HCT116 (cell line): ENCODE measurements at regions not wholly inside any gene's neighbourhood (a gene's known extent, or its start where the extent isn't known, plus 50 kb on each side); places are given as distances from the start of the nearest gene placed in this dataset.

Source experiments
- ATAC-seq: fragments of 200-7000 bp; cut with Tn5 transposase; 2 replicates; pipeline ENCODE4 v1.9.1; 2020; ENCODE audit warnings: mild to moderate bottlenecking, moderate library complexity
- BruUV-seq: library from RNA; stranded (reverse); fragments of 400-500 nt; replicated peaks from 2 replicates; lab custom pipeline; 2021; lab: Mats Ljungman, UMichigan
- CTCF ChIA-PET: fragments of 300-600 bp; sonication (Branson Sonifier 250); formaldehyde crosslinking; loops from one replicate; lab custom pipeline; 2021; ENCODE audit warnings: antibody characterized with exemption; lab: Charles Lee
- POLR2A ChIA-PET: fragments of 300-600, 350-600 bp; sonication (Branson Sonifier 250); formaldehyde crosslinking; loops from one replicate; lab custom pipeline; 2021; ENCODE audit warnings: antibody characterized with exemption; lab: Charles Lee
- RAD21 ChIA-PET, 2 experiments: fragments of 300-600 bp; sonication (Branson Sonifier 250); formaldehyde crosslinking; loops; one replicate each; lab custom pipeline; 2023; ENCODE audit warnings: low total read pairs in 2 of 2; ENCODE audit not compliant: uncharacterized antibody in 2 of 2, unreplicated experiment in 2 of 2, low non-redundant PET in 1 of 2; lab: Charles Lee
- DNase-seq: peaks from one replicate; pipeline ENCODE4 v3.0.0-alpha.2; 2010; ENCODE audit warnings: low read depth, low spot score
- H2AFZ ChIP-seq: fragments of 200-600 bp; shearing (Covaris generic), sonication (generic); 2 replicates; pipeline ENCODE4 v1.6.1; 2017; ENCODE audit warnings: low read depth, mixed run types, mixed read lengths, antibody characterized with exemption, low read length; ENCODE audit not compliant: poor library complexity, severe bottlenecking
- H3K27ac ChIP-seq: 2 replicates; pipeline ENCODE4 v1.5.1; 2012; ENCODE audit warnings: low read depth, low read length
- H3K27me3 ChIP-seq: fragments of 200-600 bp; sonication (generic); 2 replicates; pipeline ENCODE4 v1.6.1; 2016; ENCODE audit warnings: mixed run types, low read length, mixed read lengths; ENCODE audit not compliant: insufficient read depth
- H3K36me3 ChIP-seq, 2 experiments: fragments of 200-500 bp in 1 of 2; fragments of 200-600 bp in 1 of 2; sonication (Bioruptor generic) in 1 of 2; sonication (generic) in 1 of 2; 2 replicates each; pipeline versions ENCODE4 v1.5.1 to v1.6.1; 2014 to 2016; ENCODE audit warnings: low read length in 2 of 2, inconsistent platforms in 1 of 2, mixed read lengths in 1 of 2, mixed run types in 1 of 2; ENCODE audit not compliant: insufficient read depth in 2 of 2, control insufficient read depth in 1 of 2
- H3K4me1 ChIP-seq, 2 experiments: fragments of 200-600 bp in 1 of 2; sonication (generic) in 1 of 2; 2 replicates each; pipeline versions ENCODE4 v1.5.1 to v1.6.1; 2012 to 2017; ENCODE audit warnings: low read length in 2 of 2, inconsistent platforms in 1 of 2, mild to moderate bottlenecking in 1 of 2, mixed read lengths in 1 of 2, mixed run types in 1 of 2, moderate library complexity in 1 of 2; ENCODE audit not compliant: insufficient read depth in 2 of 2, control insufficient read depth in 1 of 2
- H3K4me2 ChIP-seq: fragments of 200-600 bp; sonication (generic); 2 replicates; pipeline ENCODE4 v1.6.1; 2017; ENCODE audit warnings: mixed run types, low read length, mixed read lengths
- H3K4me3 ChIP-seq, 2 experiments: fragments of 200-600 bp in 1 of 2; sonication (generic) in 1 of 2; replicated peaks in 1 of 2; 2 replicates each; pipeline ENCODE4 v1.5.1; 2011 to 2016; ENCODE audit warnings: low read length in 2 of 2, control low read depth in 1 of 2, low read depth in 1 of 2, mild to moderate bottlenecking in 1 of 2, mixed read lengths in 1 of 2, mixed run types in 1 of 2
- H3K79me2 ChIP-seq: fragments of 200-600 bp; sonication (generic); 2 replicates; pipeline ENCODE4 v1.6.1; 2017; ENCODE audit warnings: mild to moderate bottlenecking, mixed run types, low read length, moderate library complexity, mixed read lengths; ENCODE audit not compliant: insufficient read depth
- H3K9ac ChIP-seq: fragments of 200-600 bp; sonication (generic); 2 replicates; pipeline ENCODE4 v1.6.1; 2016; ENCODE audit warnings: low read length, mixed read lengths
- H3K9me2 ChIP-seq: fragments of 200-600 bp; sonication (generic), shearing (Covaris generic); 2 replicates; pipeline ENCODE4 v1.6.1; 2017; ENCODE audit warnings: mixed run types, mild to moderate bottlenecking, moderate library complexity; ENCODE audit not compliant: insufficient read depth
- H3K9me3 ChIP-seq, 2 experiments: fragments of 200-500 bp in 1 of 2; fragments of 200-600 bp in 1 of 2; sonication (Bioruptor generic) in 1 of 2; sonication (generic) in 1 of 2; 2 replicates each; pipeline ENCODE4 v1.6.1; 2014 to 2017; ENCODE audit warnings: low read length in 2 of 2, mixed read lengths in 2 of 2, inconsistent platforms in 1 of 2, low read depth in 1 of 2, mild to moderate bottlenecking in 1 of 2, mixed run types in 1 of 2, moderate library complexity in 1 of 2; ENCODE audit not compliant: control insufficient read depth in 1 of 2, insufficient read depth in 1 of 2
- H4K20me1 ChIP-seq: fragments of 200-600 bp; sonication (generic), shearing (Covaris generic); 2 replicates; pipeline ENCODE4 v1.6.1; 2017; ENCODE audit warnings: mixed run types, mild to moderate bottlenecking, moderate library complexity; ENCODE audit not compliant: insufficient read depth
- CBX3 ChIP-seq: IDR thresholded peaks from 2 replicates; pipeline ENCODE4 v1.6.1; 2012; ENCODE audit warnings: low read depth
- ELF1 ChIP-seq: IDR thresholded peaks from 2 replicates; pipeline ENCODE4 v1.6.1; 2012; ENCODE audit warnings: low read depth, borderline replicate concordance
- EZH2 ChIP-seq: fragments of 200-600 bp; sonication (generic); IDR thresholded peaks from 2 replicates; pipeline ENCODE4 v1.6.1; 2017; ENCODE audit warnings: antibody characterized with exemption, mixed run types
- EZH2phosphoT487 ChIP-seq: fragments of 200-600 bp; IDR thresholded peaks from 2 replicates; pipeline ENCODE4 v1.6.1; 2018; ENCODE audit warnings: antibody characterized with exemption, borderline replicate concordance
- FOSL1 ChIP-seq: IDR thresholded peaks from 2 replicates; pipeline ENCODE4 v1.6.1; 2012; ENCODE audit warnings: low read depth
- POLR2A ChIP-seq: IDR thresholded peaks from 2 replicates; pipeline ENCODE4 v1.7.0; 2011; ENCODE audit warnings: borderline replicate concordance; ENCODE audit not compliant: insufficient read depth, insufficient read length; ENCODE audit errors: extremely low read depth
- POLR2AphosphoS5 ChIP-seq: IDR thresholded peaks from 2 replicates; pipeline ENCODE4 v1.6.1; 2011; ENCODE audit warnings: mild to moderate bottlenecking, low read depth, low read length, moderate library complexity
- SRF ChIP-seq: IDR thresholded peaks from 2 replicates; pipeline ENCODE4 v1.6.1; 2012; ENCODE audit warnings: low read depth
- YY1 ChIP-seq: IDR thresholded peaks from 2 replicates; pipeline ENCODE4 v1.6.1; 2011; ENCODE audit warnings: low read length, low read depth, moderate library complexity, mild to moderate bottlenecking; ENCODE audit not compliant: insufficient replicate concordance; ENCODE audit errors: extremely low read depth
- ZFX ChIP-seq: fragments of 450-650 bp; IDR thresholded peaks from 2 replicates; pipeline ENCODE4 v1.6.1; 2017
- intact Hi-C: fragments of 100-400 bp; cut with micrococcal nuclease; formaldehyde crosslinking; loops from 2 replicates; pipeline ENCODE4 v1.10.0; 2022
- TF ChIP-seq, protein P1 (sequence below): IDR thresholded peaks from 2 replicates; pipeline ENCODE4 v1.6.1; 2012
- TF ChIP-seq, protein P2 (sequence below): IDR thresholded peaks from 2 replicates; pipeline ENCODE4 v1.6.1; 2012; ENCODE audit warnings: low read depth
- TF ChIP-seq, protein P3 (sequence below): IDR thresholded peaks from 2 replicates; pipeline ENCODE4 v1.6.1; 2011; ENCODE audit warnings: mild to moderate bottlenecking, low read length, moderate library complexity; ENCODE audit not compliant: insufficient replicate concordance; ENCODE audit errors: extremely low read depth
- TF ChIP-seq, protein P4 (sequence below), 3 experiments: fragments of 200-600 bp in 1 of 3; sonication (generic) in 1 of 3; IDR thresholded peaks in 2 of 3; conservative IDR thresholded peaks in 1 of 3; 2 replicates each; pipeline ENCODE4 v1.5.1; 2012 to 2017; ENCODE audit warnings: low read depth in 2 of 3, low read length in 2 of 3, antibody characterized with exemption in 1 of 3, borderline replicate concordance in 1 of 3, control low read depth in 1 of 3, mild to moderate bottlenecking in 1 of 3, mixed read lengths in 1 of 3, mixed run types in 1 of 3, moderate library complexity in 1 of 3; ENCODE audit not compliant: insufficient read depth in 1 of 3

DNA sequence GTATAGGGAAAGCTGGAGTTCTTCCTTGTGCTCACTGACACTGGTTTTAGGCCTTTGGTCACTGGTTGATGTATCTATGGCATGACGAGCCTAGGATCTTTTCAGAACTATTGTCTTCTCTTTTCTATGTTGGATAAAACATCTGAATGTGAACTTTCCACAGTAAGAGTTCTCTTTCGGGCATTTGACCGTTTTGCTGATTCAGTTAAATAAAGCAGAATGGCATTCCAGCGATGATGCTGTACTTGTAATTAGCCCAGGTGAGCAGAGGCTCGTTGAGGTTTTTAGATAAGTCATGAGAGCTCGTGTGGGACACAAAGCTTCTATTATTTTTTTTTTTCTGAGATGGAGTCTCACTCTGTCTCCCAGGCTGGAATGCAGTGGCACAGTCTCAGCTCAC lies 160.2 kb upstream of the DPP6 start:
- ChIA-PET POLR2A (no interaction called here), CTCF (no interaction called here), RAD21 (no interaction called here)
- DNase-seq: no peak
- H4K20me1 ChIP-seq: no peaks in the 10 kb centered on the region
- no peak overlapping the region for H3K4me2 ChIP-seq
- no peaks in the 10 kb centered on the region for H3K9me2 ChIP-seq
- H3K27ac ChIP-seq: no peak overlapping the region
- ATAC-seq: no peak
- H3K36me3 ChIP-seq: no peaks in the 10 kb centered on the region
- H3K4me3 ChIP-seq: no peak overlapping the region
- peaks cover 15 to 20% of the 10 kb centered on the region in 2 experiments; a peak in 2 of 4 replicates for H3K9me3 ChIP-seq
- TF ChIP-seq EZH2phosphoT487: no peak
- no peak for TF ChIP-seq YY1
- TF ChIP-seq FOSL1: no peak
- no peak for TF ChIP-seq ELF1
- TF ChIP-seq, protein P1, sequence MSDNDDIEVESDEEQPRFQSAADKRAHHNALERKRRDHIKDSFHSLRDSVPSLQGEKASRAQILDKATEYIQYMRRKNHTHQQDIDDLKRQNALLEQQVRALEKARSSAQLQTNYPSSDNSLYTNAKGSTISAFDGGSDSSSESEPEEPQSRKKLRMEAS: no peak
- TF ChIP-seq POLR2A: no peak
- no peak for TF ChIP-seq ZFX
- TF ChIP-seq CBX3: no peak
- no peak for TF ChIP-seq SRF
- TF ChIP-seq, protein P2, sequence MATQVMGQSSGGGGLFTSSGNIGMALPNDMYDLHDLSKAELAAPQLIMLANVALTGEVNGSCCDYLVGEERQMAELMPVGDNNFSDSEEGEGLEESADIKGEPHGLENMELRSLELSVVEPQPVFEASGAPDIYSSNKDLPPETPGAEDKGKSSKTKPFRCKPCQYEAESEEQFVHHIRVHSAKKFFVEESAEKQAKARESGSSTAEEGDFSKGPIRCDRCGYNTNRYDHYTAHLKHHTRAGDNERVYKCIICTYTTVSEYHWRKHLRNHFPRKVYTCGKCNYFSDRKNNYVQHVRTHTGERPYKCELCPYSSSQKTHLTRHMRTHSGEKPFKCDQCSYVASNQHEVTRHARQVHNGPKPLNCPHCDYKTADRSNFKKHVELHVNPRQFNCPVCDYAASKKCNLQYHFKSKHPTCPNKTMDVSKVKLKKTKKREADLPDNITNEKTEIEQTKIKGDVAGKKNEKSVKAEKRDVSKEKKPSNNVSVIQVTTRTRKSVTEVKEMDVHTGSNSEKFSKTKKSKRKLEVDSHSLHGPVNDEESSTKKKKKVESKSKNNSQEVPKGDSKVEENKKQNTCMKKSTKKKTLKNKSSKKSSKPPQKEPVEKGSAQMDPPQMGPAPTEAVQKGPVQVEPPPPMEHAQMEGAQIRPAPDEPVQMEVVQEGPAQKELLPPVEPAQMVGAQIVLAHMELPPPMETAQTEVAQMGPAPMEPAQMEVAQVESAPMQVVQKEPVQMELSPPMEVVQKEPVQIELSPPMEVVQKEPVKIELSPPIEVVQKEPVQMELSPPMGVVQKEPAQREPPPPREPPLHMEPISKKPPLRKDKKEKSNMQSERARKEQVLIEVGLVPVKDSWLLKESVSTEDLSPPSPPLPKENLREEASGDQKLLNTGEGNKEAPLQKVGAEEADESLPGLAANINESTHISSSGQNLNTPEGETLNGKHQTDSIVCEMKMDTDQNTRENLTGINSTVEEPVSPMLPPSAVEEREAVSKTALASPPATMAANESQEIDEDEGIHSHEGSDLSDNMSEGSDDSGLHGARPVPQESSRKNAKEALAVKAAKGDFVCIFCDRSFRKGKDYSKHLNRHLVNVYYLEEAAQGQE: no peak
- no peak for TF ChIP-seq POLR2AphosphoS5
- TF ChIP-seq EZH2: no peak
- TF ChIP-seq, protein P3, sequence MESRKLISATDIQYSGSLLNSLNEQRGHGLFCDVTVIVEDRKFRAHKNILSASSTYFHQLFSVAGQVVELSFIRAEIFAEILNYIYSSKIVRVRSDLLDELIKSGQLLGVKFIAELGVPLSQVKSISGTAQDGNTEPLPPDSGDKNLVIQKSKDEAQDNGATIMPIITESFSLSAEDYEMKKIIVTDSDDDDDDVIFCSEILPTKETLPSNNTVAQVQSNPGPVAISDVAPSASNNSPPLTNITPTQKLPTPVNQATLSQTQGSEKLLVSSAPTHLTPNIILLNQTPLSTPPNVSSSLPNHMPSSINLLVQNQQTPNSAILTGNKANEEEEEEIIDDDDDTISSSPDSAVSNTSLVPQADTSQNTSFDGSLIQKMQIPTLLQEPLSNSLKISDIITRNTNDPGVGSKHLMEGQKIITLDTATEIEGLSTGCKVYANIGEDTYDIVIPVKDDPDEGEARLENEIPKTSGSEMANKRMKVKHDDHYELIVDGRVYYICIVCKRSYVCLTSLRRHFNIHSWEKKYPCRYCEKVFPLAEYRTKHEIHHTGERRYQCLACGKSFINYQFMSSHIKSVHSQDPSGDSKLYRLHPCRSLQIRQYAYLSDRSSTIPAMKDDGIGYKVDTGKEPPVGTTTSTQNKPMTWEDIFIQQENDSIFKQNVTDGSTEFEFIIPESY: no peak
- TF ChIP-seq, protein P4, sequence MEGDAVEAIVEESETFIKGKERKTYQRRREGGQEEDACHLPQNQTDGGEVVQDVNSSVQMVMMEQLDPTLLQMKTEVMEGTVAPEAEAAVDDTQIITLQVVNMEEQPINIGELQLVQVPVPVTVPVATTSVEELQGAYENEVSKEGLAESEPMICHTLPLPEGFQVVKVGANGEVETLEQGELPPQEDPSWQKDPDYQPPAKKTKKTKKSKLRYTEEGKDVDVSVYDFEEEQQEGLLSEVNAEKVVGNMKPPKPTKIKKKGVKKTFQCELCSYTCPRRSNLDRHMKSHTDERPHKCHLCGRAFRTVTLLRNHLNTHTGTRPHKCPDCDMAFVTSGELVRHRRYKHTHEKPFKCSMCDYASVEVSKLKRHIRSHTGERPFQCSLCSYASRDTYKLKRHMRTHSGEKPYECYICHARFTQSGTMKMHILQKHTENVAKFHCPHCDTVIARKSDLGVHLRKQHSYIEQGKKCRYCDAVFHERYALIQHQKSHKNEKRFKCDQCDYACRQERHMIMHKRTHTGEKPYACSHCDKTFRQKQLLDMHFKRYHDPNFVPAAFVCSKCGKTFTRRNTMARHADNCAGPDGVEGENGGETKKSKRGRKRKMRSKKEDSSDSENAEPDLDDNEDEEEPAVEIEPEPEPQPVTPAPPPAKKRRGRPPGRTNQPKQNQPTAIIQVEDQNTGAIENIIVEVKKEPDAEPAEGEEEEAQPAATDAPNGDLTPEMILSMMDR (IDR thresholded peaks at IDR 0.05 in 2 of 3, conservative IDR thresholded peaks at IDR 0.05 in 1 of 3; ENCODE audit: borderline replicate concordance in 1 of 3, insufficient read depth in 1 of 3, low read depth in 2 of 3, low read length in 2 of 3): no peak
- no peaks in the 10 kb centered on the region for H3K4me1 ChIP-seq
- intact Hi-C loops: no loop called here
- no TSS peak for BruUV-seq
- no peaks in the 10 kb centered on the region for H3K79me2 ChIP-seq
- no peak overlapping the region for H3K9ac ChIP-seq
- no peak overlapping the region for H2AFZ ChIP-seq
- no peaks in the 10 kb centered on the region for H3K27me3 ChIP-seq
